ENCODE measurements at regions not wholly inside any gene's neighbourhood (a gene's known extent, or its start where the extent isn't known, plus 50 kb on each side); places are given as distances from the start of the nearest gene placed in this dataset.

GRCh38 chr4:28799696-28800095 lies 1920.5 kb upstream of the PCDH7 start:
- no peak for TF ChIP-seq MYC (IDR thresholded peaks at IDR 0.05; ENCODE audit: borderline replicate concordance, low read length)
- Histone ChIP-seq H3K9me3 (no peaks in the 10 kb centered on the region), H3K4me3 (no peak overlapping the region), H3K27ac (no peak overlapping the region), H3K4me1 (no peaks in the 10 kb centered on the region), H3K4me2 (no peak overlapping the region)
- ChIA-PET CTCF (no interaction called here), POLR2A (no interaction called here)
- DNase-seq (ENCODE audit: low read depth in 1 of 2, low spot score in 1 of 2) (no peak), ATAC-seq (no peak), FAIRE-seq (no peak)
- WGBS (ENCODE audit: missing lambda C conversion rate) = 36% methylated on average over 2 of the region's 2 CpGs

GRCh38 chr4:28811025-28811424 lies 1909.1 kb upstream of the PCDH7 start:
- ChIA-PET POLR2A (no interaction called here), CTCF (no interaction called here)
- Histone ChIP-seq H3K4me3 (no peak overlapping the region), H3K27ac (no peak overlapping the region), H3K4me2 (no peak overlapping the region), H3K9me3 (no peaks in the 10 kb centered on the region), H3K4me1 (no peaks in the 10 kb centered on the region)
- TF ChIP-seq HOXA7 (CRISPR knock-in tag; IDR thresholded peaks at IDR 0.05) (no peak), MYC (IDR thresholded peaks at IDR 0.05; ENCODE audit: borderline replicate concordance, low read length) (no peak), JUNB (IDR thresholded peaks at IDR 0.05) (no peak), RFX5 (IDR thresholded peaks at IDR 0.05) (no peak), ZSCAN20 (CRISPR knock-in tag; IDR thresholded peaks at IDR 0.05) (no peak), HDAC2 (IDR thresholded peaks at IDR 0.05) (no peak), FOSL2 (IDR thresholded peaks at IDR 0.05) (no peak), FOSL2 (CRISPR knock-in tag; IDR thresholded peaks at IDR 0.05) (no peak), ELK1 (IDR thresholded peaks at IDR 0.05; ENCODE audit: low read depth, low read length) (no peak), PBX3 (IDR thresholded peaks at IDR 0.05) (no peak), MAX (IDR thresholded peaks at IDR 0.05) (no peak), KDM5A (IDR thresholded peaks at IDR 0.05) (no peak), FOXS1 (CRISPR knock-in tag; IDR thresholded peaks at IDR 0.05) (no peak), E2F6 (IDR thresholded peaks at IDR 0.05; ENCODE audit: borderline replicate concordance, low read depth) (no peak), ATOH8 (CRISPR knock-in tag; IDR thresholded peaks at IDR 0.05; ENCODE audit: low read depth) (no peak), SREBF2 (IDR thresholded peaks at IDR 0.05) (no peak), RAD21 (conservative IDR thresholded peaks at IDR 0.05 in 1 of 2, IDR thresholded peaks at IDR 0.05 in 1 of 2) (no peak), EHF (CRISPR knock-in tag; IDR thresholded peaks at IDR 0.05) (no peak)
- no peak for FAIRE-seq
- 9% methylated on average over 2 of the region's 2 CpGs for WGBS (ENCODE audit: missing lambda C conversion rate)
- ATAC-seq = no peak
- DNase-seq (ENCODE audit: low read depth in 1 of 2, low spot score in 1 of 2) = no peak

- CTCF ChIA-PET = no interaction called here
- Histone ChIP-seq H3K4me1 (no peaks in the 10 kb centered on the region), H3K4me2 (no peak overlapping the region), H3K27ac (no peak overlapping the region), H3K9me3 (no peaks in the 10 kb centered on the region), H3K4me3 (no peak overlapping the region)
- POLR2A ChIA-PET = no interaction called here
- DNase-seq (ENCODE audit: low read depth in 1 of 2, low spot score in 1 of 2) (no peak), FAIRE-seq (no peak), ATAC-seq (no peak)
- no peak for TF ChIP-seq ELK1 (IDR thresholded peaks at IDR 0.05; ENCODE audit: low read depth, low read length)
- no peak for TF ChIP-seq HOXA7 (CRISPR knock-in tag; IDR thresholded peaks at IDR 0.05)
- TF ChIP-seq EP300 (IDR thresholded peaks at IDR 0.05) = no peak
- TF ChIP-seq MAZ (IDR thresholded peaks at IDR 0.05; ENCODE audit: borderline replicate concordance, low read depth, low read length) = no peak
- TF ChIP-seq BHLHE40 (IDR thresholded peaks at IDR 0.05; ENCODE audit: low read depth, low read length) = no peak
- no peak for TF ChIP-seq REST (IDR thresholded peaks at IDR 0.05)
- TF ChIP-seq ZC3H11A (IDR thresholded peaks at IDR 0.05) = no peak
- TF ChIP-seq HES2 (IDR thresholded peaks at IDR 0.05) = no peak
- no peak for TF ChIP-seq SMC3 (IDR thresholded peaks at IDR 0.05)
- TF ChIP-seq RNF2 (IDR thresholded peaks at IDR 0.05; ENCODE audit: borderline replicate concordance, low read depth) = no peak
- no peak for TF ChIP-seq CEBPB (IDR thresholded peaks at IDR 0.05)
- no peak for TF ChIP-seq JUNB (IDR thresholded peaks at IDR 0.05)
- no peak for TF ChIP-seq RAD21 (conservative IDR thresholded peaks at IDR 0.05 in 1 of 2, IDR thresholded peaks at IDR 0.05 in 1 of 2)
- no peak for TF ChIP-seq MYC (IDR thresholded peaks at IDR 0.05; ENCODE audit: borderline replicate concordance, low read length)
These were observed 1898.0 kb upstream of the PCDH7 start for GRCh38 chr4:28822163-28822562.
